WTC11 (cell line): ENCODE measurements at regions not wholly inside any gene's neighbourhood (a gene's known extent, or its start where the extent isn't known, plus 50 kb on each side); places are given as distances from the start of the nearest gene placed in this dataset.

ENCODE experiments used
- ATAC-seq: fragments of 200-7000 bp; cut with Tn5 transposase; 2 replicates; pipeline ENCODE4 v1.10.0; 2021; ENCODE audit warnings: mild to moderate bottlenecking, moderate library complexity
- CTCF ChIA-PET: fragments of 300-600 bp; sonication (Branson Sonifier 250); formaldehyde crosslinking; loops from one replicate; lab custom pipeline; 2021; ENCODE audit warnings: antibody characterized with exemption; lab: Charles Lee
- POLR2A ChIA-PET: fragments of 350-600 bp; sonication (Branson Sonifier 250); formaldehyde crosslinking; loops from one replicate; lab custom pipeline; 2021; ENCODE audit warnings: antibody characterized with exemption; lab: Charles Lee
- DNase-seq: peaks from one replicate; pipeline ENCODE4 v3.0.0; 2021; ENCODE audit warnings: low spot score
- H3K27ac Mint-ChIP-seq: 2 replicates; pipeline ENCODE4 v1.8.0; 2021; ENCODE audit warnings: mixed read lengths
- H3K27me3 Mint-ChIP-seq: 2 replicates; pipeline ENCODE4 v1.8.0; 2021; ENCODE audit warnings: low read depth, mild to moderate bottlenecking, moderate library complexity, mixed read lengths
- H3K36me3 Mint-ChIP-seq: 2 replicates; pipeline ENCODE4 v1.8.0; 2021; ENCODE audit warnings: mixed read lengths
- H3K4me1 Mint-ChIP-seq: 2 replicates; pipeline ENCODE4 v1.8.0; 2022; ENCODE audit warnings: mixed read lengths
- H3K4me3 Mint-ChIP-seq: 2 replicates; pipeline ENCODE4 v1.8.0; 2021; ENCODE audit warnings: mild to moderate bottlenecking, moderate library complexity, mixed read lengths
- H3K9me3 Mint-ChIP-seq: 2 replicates; pipeline ENCODE4 v1.8.0; 2021; ENCODE audit warnings: mixed read lengths
- ATF1 ChIP-seq: sonication (generic); formaldehyde crosslinking; IDR thresholded peaks from 2 replicates; pipeline ENCODE4 v1.8.1; 2023; ENCODE audit warnings: mild to moderate bottlenecking, moderate library complexity, missing genetic modification reagents
- ERG ChIP-seq: fragments of 250-450 bp; sonication (Bioruptor Pico); IDR thresholded peaks from 2 replicates; pipeline ENCODE4 v1.8.0; 2021; ENCODE audit warnings: mild to moderate bottlenecking
- GRHL2 ChIP-seq: fragments of 250-450 bp; sonication (Bioruptor Pico); IDR thresholded peaks from 2 replicates; pipeline ENCODE4 v1.8.0; 2022; ENCODE audit warnings: mild to moderate bottlenecking, moderate library complexity; ENCODE audit not compliant: insufficient replicate concordance, severe bottlenecking
- IRF2 ChIP-seq: sonication (generic); formaldehyde crosslinking; IDR thresholded peaks from 2 replicates; pipeline ENCODE4 v1.8.0; 2022; ENCODE audit warnings: low read depth, missing genetic modification reagents, borderline replicate concordance
- KAT7 ChIP-seq: sonication (generic); formaldehyde crosslinking; IDR thresholded peaks from 2 replicates; pipeline ENCODE4 v1.8.1; 2023; ENCODE audit warnings: missing genetic modification reagents, mild to moderate bottlenecking, borderline replicate concordance
- MXD4 ChIP-seq: fragments of 250-450 bp; sonication (Bioruptor Pico); IDR thresholded peaks from 2 replicates; pipeline ENCODE4 v1.8.0; 2021; ENCODE audit warnings: mild to moderate bottlenecking, moderate library complexity, borderline replicate concordance
- MYBL2 ChIP-seq: sonication (generic); formaldehyde crosslinking; IDR thresholded peaks from 2 replicates; pipeline ENCODE4 v1.8.1; 2023; ENCODE audit warnings: mild to moderate bottlenecking, moderate library complexity, missing genetic modification reagents
- RELA ChIP-seq: sonication (generic); formaldehyde crosslinking; IDR thresholded peaks from 2 replicates; pipeline ENCODE4 v1.8.1; 2022; ENCODE audit warnings: missing genetic modification reagents, mild to moderate bottlenecking, borderline replicate concordance
- RORB ChIP-seq: fragments of 250-450 bp; sonication (Bioruptor Pico); IDR thresholded peaks from 2 replicates; pipeline ENCODE4 v1.9.0; 2021; ENCODE audit warnings: mild to moderate bottlenecking
- SMAD4 ChIP-seq: sonication (generic); formaldehyde crosslinking; IDR thresholded peaks from 2 replicates; pipeline ENCODE4 v1.8.0; 2022; ENCODE audit warnings: mild to moderate bottlenecking, missing genetic modification reagents
- STAT6 ChIP-seq: sonication (generic); formaldehyde crosslinking; conservative IDR thresholded peaks from 2 replicates; pipeline ENCODE4 v1.8.1; 2023; ENCODE audit warnings: mild to moderate bottlenecking, low read depth, missing genetic modification reagents, moderate library complexity
- TEAD4 ChIP-seq: sonication (generic); formaldehyde crosslinking; IDR thresholded peaks from 2 replicates; pipeline ENCODE4 v1.8.0; 2022; ENCODE audit warnings: mild to moderate bottlenecking, missing genetic modification reagents
- TP53 ChIP-seq: sonication (generic); formaldehyde crosslinking; IDR thresholded peaks from 2 replicates; pipeline ENCODE4 v1.8.1; 2023; ENCODE audit warnings: mild to moderate bottlenecking, missing genetic modification reagents
- USF1 ChIP-seq: sonication (generic); formaldehyde crosslinking; IDR thresholded peaks from 2 replicates; pipeline ENCODE4 v1.8.0; 2022; ENCODE audit warnings: mild to moderate bottlenecking, missing genetic modification reagents
- ZBTB21 ChIP-seq: sonication (generic); formaldehyde crosslinking; IDR thresholded peaks from 2 replicates; pipeline ENCODE4 v1.8.1; 2023; ENCODE audit warnings: mild to moderate bottlenecking, missing genetic modification reagents, borderline replicate concordance
- ZNF138 ChIP-seq: sonication (generic); formaldehyde crosslinking; conservative IDR thresholded peaks from 2 replicates; pipeline ENCODE4 v1.8.1; 2022; ENCODE audit warnings: mild to moderate bottlenecking, moderate library complexity, missing genetic modification reagents
- ZNF219 ChIP-seq: sonication (generic); formaldehyde crosslinking; IDR thresholded peaks from 2 replicates; pipeline ENCODE4 v1.8.0; 2023; ENCODE audit warnings: missing genetic modification reagents, mild to moderate bottlenecking, borderline replicate concordance
- ZNF281 ChIP-seq: sonication (generic); formaldehyde crosslinking; IDR thresholded peaks from 2 replicates; pipeline ENCODE4 v1.8.0; 2023; ENCODE audit warnings: mild to moderate bottlenecking, missing genetic modification reagents
- TF ChIP-seq, protein P1 (sequence below): sonication (generic); formaldehyde crosslinking; IDR thresholded peaks from 2 replicates; pipeline ENCODE4 v1.8.1; 2023; ENCODE audit warnings: mild to moderate bottlenecking, missing genetic modification reagents
- TF ChIP-seq, protein P2 (sequence below): sonication (generic); formaldehyde crosslinking; IDR thresholded peaks from 2 replicates; pipeline ENCODE4 v1.8.0; 2022; ENCODE audit warnings: mild to moderate bottlenecking, missing genetic modification reagents
- TF ChIP-seq, protein P3 (sequence below): sonication (generic); formaldehyde crosslinking; IDR thresholded peaks from 2 replicates; pipeline ENCODE4 v1.8.1; 2023; ENCODE audit warnings: mild to moderate bottlenecking, missing genetic modification reagents, moderate library complexity
- TF ChIP-seq, protein P4 (sequence below): fragments of 250-450 bp; sonication (Bioruptor Pico); conservative IDR thresholded peaks from 2 replicates; pipeline ENCODE4 v1.9.0; 2021; ENCODE audit warnings: mild to moderate bottlenecking

GRCh38 chr4:120293341-120293740 is 226.7 kb upstream of the MAD2L1 start:
- DNase-seq (no peak), ATAC-seq (no peak)
- Mint-ChIP-seq H3K27me3 (no peaks in the 10 kb centered on the region), H3K27ac (no peak overlapping the region), H3K9me3 (no peaks in the 10 kb centered on the region), H3K4me1 (no peaks in the 10 kb centered on the region), H3K36me3 (no peaks in the 10 kb centered on the region), H3K4me3 (no peak overlapping the region)
- TF ChIP-seq TEAD4 (CRISPR knock-in tag) (no peak), RELA (CRISPR knock-in tag) (no peak)
- ChIA-PET CTCF (no interaction called here), POLR2A (no interaction called here)

DNA sequence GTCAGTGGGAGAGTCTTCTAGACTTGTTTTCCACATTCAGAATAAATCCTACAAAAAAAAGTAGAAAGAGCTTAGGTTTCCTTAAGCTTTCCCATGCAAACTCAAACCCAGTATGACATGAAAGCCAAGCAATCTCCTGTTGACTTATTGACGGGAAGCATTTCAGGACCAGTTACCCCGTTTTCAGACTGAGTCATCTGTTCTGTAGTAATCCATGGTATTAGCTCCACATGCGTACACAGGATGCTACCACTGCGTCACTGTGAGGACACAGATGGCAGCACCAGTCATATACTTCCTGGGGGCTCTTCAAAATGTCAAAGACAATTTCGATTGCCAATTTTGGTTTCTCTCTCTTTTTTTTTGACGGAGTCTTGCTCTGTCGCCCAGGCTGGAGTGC is 224.9 kb upstream of the MAD2L1 start:
- no peak overlapping the region for H3K27ac Mint-ChIP-seq

More for the DNA sequence above, 224.9 kb upstream of the MAD2L1 start:
- no peak overlapping the region for H3K4me3 Mint-ChIP-seq
- TF ChIP-seq STAT6 (CRISPR knock-in tag) (no peak), MYBL2 (CRISPR knock-in tag) (no peak), ATF1 (CRISPR knock-in tag) (no peak), MXD4 (CRISPR knock-in tag) (no peak), RORB (no peak), TP53 (no peak), USF1 (CRISPR knock-in tag) (no peak), SMAD4 (CRISPR knock-in tag) (no peak), ZBTB21 (no peak), ZNF219 (CRISPR knock-in tag) (no peak), ERG (no peak), ZNF138 (CRISPR knock-in tag) (no peak), ZNF281 (CRISPR knock-in tag) (no peak), GRHL2 (CRISPR knock-in tag) (no peak), IRF2 (CRISPR knock-in tag) (no peak), KAT7 (CRISPR knock-in tag) (no peak)
- TF ChIP-seq, protein P1, sequence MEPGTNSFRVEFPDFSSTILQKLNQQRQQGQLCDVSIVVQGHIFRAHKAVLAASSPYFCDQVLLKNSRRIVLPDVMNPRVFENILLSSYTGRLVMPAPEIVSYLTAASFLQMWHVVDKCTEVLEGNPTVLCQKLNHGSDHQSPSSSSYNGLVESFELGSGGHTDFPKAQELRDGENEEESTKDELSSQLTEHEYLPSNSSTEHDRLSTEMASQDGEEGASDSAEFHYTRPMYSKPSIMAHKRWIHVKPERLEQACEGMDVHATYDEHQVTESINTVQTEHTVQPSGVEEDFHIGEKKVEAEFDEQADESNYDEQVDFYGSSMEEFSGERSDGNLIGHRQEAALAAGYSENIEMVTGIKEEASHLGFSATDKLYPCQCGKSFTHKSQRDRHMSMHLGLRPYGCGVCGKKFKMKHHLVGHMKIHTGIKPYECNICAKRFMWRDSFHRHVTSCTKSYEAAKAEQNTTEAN (CRISPR knock-in tag), result no peak
- TF ChIP-seq, protein P2, sequence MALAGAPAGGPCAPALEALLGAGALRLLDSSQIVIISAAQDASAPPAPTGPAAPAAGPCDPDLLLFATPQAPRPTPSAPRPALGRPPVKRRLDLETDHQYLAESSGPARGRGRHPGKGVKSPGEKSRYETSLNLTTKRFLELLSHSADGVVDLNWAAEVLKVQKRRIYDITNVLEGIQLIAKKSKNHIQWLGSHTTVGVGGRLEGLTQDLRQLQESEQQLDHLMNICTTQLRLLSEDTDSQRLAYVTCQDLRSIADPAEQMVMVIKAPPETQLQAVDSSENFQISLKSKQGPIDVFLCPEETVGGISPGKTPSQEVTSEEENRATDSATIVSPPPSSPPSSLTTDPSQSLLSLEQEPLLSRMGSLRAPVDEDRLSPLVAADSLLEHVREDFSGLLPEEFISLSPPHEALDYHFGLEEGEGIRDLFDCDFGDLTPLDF (CRISPR knock-in tag), result no peak
- TF ChIP-seq, protein P3, sequence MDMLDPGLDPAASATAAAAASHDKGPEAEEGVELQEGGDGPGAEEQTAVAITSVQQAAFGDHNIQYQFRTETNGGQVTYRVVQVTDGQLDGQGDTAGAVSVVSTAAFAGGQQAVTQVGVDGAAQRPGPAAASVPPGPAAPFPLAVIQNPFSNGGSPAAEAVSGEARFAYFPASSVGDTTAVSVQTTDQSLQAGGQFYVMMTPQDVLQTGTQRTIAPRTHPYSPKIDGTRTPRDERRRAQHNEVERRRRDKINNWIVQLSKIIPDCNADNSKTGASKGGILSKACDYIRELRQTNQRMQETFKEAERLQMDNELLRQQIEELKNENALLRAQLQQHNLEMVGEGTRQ, result no peak
- TF ChIP-seq, protein P4, sequence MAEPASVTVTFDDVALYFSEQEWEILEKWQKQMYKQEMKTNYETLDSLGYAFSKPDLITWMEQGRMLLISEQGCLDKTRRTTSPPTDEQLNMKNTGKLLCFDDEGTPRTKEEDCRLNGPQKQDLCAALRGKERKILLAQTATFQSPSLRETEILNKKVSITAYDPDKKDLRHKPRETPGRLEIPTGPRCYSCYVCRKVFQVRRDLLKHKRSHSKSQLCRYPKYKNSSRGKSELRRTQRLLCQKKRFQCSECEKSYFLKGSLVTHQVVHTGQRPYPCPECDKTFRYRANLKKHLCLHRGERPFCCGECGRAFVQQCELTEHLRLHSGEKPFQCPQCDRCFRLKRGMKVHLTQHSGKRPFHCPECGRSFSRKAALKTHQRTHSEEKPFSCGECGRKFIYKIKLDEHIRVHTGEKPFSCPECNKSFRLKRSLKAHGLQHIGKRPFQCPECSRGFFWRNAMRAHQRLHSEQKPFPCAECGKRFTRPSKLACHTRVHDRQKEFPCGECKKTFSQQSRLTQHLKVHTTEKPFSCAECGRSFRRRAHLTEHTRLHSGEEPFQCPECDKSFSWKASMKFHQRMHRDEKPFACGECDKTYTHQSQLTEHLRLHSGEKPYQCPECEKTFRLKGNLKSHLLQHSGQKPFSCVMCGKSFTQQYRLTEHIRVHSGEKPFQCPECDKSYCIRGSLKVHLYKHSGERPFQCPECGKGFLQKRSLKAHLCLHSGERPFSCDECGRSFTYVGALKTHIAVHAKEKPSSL, result no peak
- CTCF ChIA-PET, result no interaction called here
- ATAC-seq (no peak), DNase-seq (no peak)
- H3K27me3 Mint-ChIP-seq, result no peaks in the 10 kb centered on the region
- POLR2A ChIA-PET, result no interaction called here
- no peaks in the 10 kb centered on the region for H3K4me1 Mint-ChIP-seq
- H3K36me3 Mint-ChIP-seq, result no peaks in the 10 kb centered on the region
- no peaks in the 10 kb centered on the region for H3K9me3 Mint-ChIP-seq
